IPS DF 19.7 (cell line): ENCODE measurements at regions not wholly inside any gene's neighbourhood (a gene's known extent, or its start where the extent isn't known, plus 50 kb on each side); places are given as distances from the start of the nearest gene placed in this dataset.

Source experiments
- DNase-seq: peaks from one replicate; pipeline ENCODE4 v3.0.0-alpha.2; 2013; ENCODE audit warnings: low read depth, low spot score

- DNase-seq: no peak
These were observed 1195.7 kb upstream of the PCDH20 start for GRCh38 chr13:62611343-62611742.

GRCh38 chr13:62598708-62599107, 1183.1 kb upstream of the PCDH20 start:
- DNase-seq: no peak

GRCh38 chr13:62595976-62596375, 1180.3 kb upstream of the PCDH20 start:
- DNase-seq: no peak

- DNase-seq: no peak
These were observed 1178.2 kb upstream of the PCDH20 start for GRCh38 chr13:62593804-62594203.

GRCh38 chr13:62583466-62583865, 1167.8 kb upstream of the PCDH20 start:
- DNase-seq: no peak

- no peak for DNase-seq
These were observed 1162.8 kb upstream of the PCDH20 start for GRCh38 chr13:62578402-62578801.

- no peak for DNase-seq
These were observed 1149.1 kb upstream of the PCDH20 start for GRCh38 chr13:62564770-62565169.

GRCh38 chr13:62563251-62563650, 1147.6 kb upstream of the PCDH20 start:
- no peak for DNase-seq

- no peak for DNase-seq
These were observed 1141.3 kb upstream of the PCDH20 start for GRCh38 chr13:62556978-62557377.

GRCh38 chr13:62551588-62551987, 1135.9 kb upstream of the PCDH20 start:
- no peak for DNase-seq

- DNase-seq: no peak
These were observed 1129.3 kb upstream of the PCDH20 start for GRCh38 chr13:62544928-62545327.

- DNase-seq: no peak
These were observed 1121.9 kb upstream of the PCDH20 start for GRCh38 chr13:62537593-62537992.

- DNase-seq: no peak
These were observed 1110.0 kb upstream of the PCDH20 start for GRCh38 chr13:62525652-62526051.

GRCh38 chr13:62524498-62524897, 1108.8 kb upstream of the PCDH20 start:
- DNase-seq: no peak

- DNase-seq: no peak
These were observed 1108.4 kb upstream of the PCDH20 start for GRCh38 chr13:62524061-62524460.

- DNase-seq: peak; percentile 69
These were observed 1096.8 kb upstream of the PCDH20 start for GRCh38 chr13:62512194-62513141.

GRCh38 chr13:62510906-62511655, 1095.4 kb upstream of the PCDH20 start:
- DNase-seq: peak; percentile 72

- no peak for DNase-seq
These were observed 1086.9 kb upstream of the PCDH20 start for GRCh38 chr13:62502588-62502987.

GRCh38 chr13:62489731-62490130, 1074.1 kb upstream of the PCDH20 start:
- no peak for DNase-seq

- DNase-seq: no peak
These were observed 1068.1 kb upstream of the PCDH20 start for GRCh38 chr13:62483774-62484173.

GRCh38 chr13:62482351-62482750, 1066.7 kb upstream of the PCDH20 start:
- DNase-seq: no peak

- DNase-seq: no peak
These were observed 1058.2 kb upstream of the PCDH20 start for GRCh38 chr13:62473944-62474237.
